ENCODE measurements at regions not wholly inside any gene's neighbourhood (a gene's known extent, or its start where the extent isn't known, plus 50 kb on each side); places are given as distances from the start of the nearest gene placed in this dataset.

DNA sequence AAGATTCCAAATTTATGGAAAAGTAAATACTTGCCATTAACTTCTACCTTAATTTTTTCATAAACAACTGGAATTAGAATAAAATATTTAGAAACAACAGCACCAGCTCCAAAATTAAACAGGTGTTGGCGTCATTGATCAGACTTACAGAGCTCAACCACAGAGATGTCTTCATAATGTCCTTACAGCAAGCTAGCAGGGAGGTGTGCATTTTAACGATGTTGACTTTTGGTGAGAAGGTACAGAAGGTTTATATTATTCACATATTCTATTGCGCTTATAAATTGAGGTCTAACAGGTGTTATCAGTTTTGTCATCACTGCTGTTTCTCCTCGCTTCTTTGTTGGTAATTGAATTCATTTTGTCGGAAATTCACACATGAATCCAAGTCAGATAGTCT lies 226.2 kb upstream of the CA10 start:
- TF ChIP-seq XBP1 (CRISPR knock-in tag; IDR thresholded peaks at IDR 0.05) (no peak), RAD21 (CRISPR knock-in tag; IDR thresholded peaks at IDR 0.05) (no peak), SALL1 (CRISPR knock-in tag; IDR thresholded peaks at IDR 0.05) (no peak), ZNF33B (CRISPR knock-in tag; IDR thresholded peaks at IDR 0.05) (no peak), JUND (CRISPR knock-in tag; IDR thresholded peaks at IDR 0.05) (no peak), DNMT1 (CRISPR knock-in tag; IDR thresholded peaks at IDR 0.05) (no peak)

Data from HepG2 (cell line).